SK-N-SH (cell line): ENCODE measurements at regions not wholly inside any gene's neighbourhood (a gene's known extent, or its start where the extent isn't known, plus 50 kb on each side); places are given as distances from the start of the nearest gene placed in this dataset.

Experiments
- CTCF ChIA-PET: fragments of 300-600, 350-600 bp; formaldehyde crosslinking; extraction: SDS; loops from one replicate; lab custom pipeline; 2021; lab: Yijun Ruan, JAX
- POLR2A ChIA-PET: fragments of 350-600 bp; sonication (Branson Sonifier 250); formaldehyde crosslinking; extraction: SDS; loops from one replicate; lab custom pipeline; 2020; ENCODE audit warnings: antibody characterized with exemption, inconsistent platforms; lab: Yijun Ruan, JAX
- DNase-seq: peaks from one replicate; pipeline ENCODE4 v3.0.0; 2012
- H2AFZ ChIP-seq: fragments of 200-600 bp; sonication (generic); 2 replicates; pipeline ENCODE4 v1.8.1; 2016; ENCODE audit warnings: antibody characterized with exemption, mild to moderate bottlenecking, low read depth
- H3F3A ChIP-seq: fragments of 200-600 bp; sonication (generic); replicated peaks from 2 replicates; pipeline ENCODE3; 2016; ENCODE audit warnings: antibody characterized with exemption, mild to moderate bottlenecking; ENCODE audit not compliant: insufficient read depth
- H3K27ac ChIP-seq, 2 experiments: fragments of 200-500 bp in 1 of 2; fragments of 200-600 bp in 1 of 2; sonication (Bioruptor generic) in 1 of 2; sonication (generic), shearing (Covaris generic) in 1 of 2; 2 replicates each; pipeline versions ENCODE4 v1.5.1 to v1.6.1; 2014 to 2016; ENCODE audit warnings: low read depth in 2 of 2, inconsistent platforms in 1 of 2, low read length in 1 of 2, mild to moderate bottlenecking in 1 of 2, mixed read lengths in 1 of 2
- H3K27me3 ChIP-seq: fragments of 200-600 bp; sonication (generic), shearing (Covaris generic); 2 replicates; pipeline ENCODE4 v1.6.1; 2016; ENCODE audit warnings: mixed run types; ENCODE audit not compliant: insufficient read depth
- H3K36me3 ChIP-seq, 2 experiments: fragments of 200-500 bp in 1 of 2; fragments of 200-600 bp in 1 of 2; sonication (Bioruptor generic) in 1 of 2; sonication (generic) in 1 of 2; replicated peaks in 1 of 2; 2 replicates each; pipeline versions ENCODE3 to v1.5.1; 2014 to 2016; ENCODE audit warnings: low read length in 1 of 2, mild to moderate bottlenecking in 1 of 2; ENCODE audit not compliant: insufficient read depth in 2 of 2, control insufficient read depth in 1 of 2
- H3K4me1 ChIP-seq, 2 experiments: fragments of 200-500 bp in 1 of 2; fragments of 200-600 bp in 1 of 2; sonication (Bioruptor generic) in 1 of 2; sonication (generic), shearing (Covaris generic) in 1 of 2; 2 replicates each; pipeline versions ENCODE4 v1.5.1 to v1.6.1; 2014 to 2016; ENCODE audit warnings: low read depth in 1 of 2, low read length in 1 of 2, mixed run types in 1 of 2; ENCODE audit not compliant: insufficient read depth in 2 of 2, control insufficient read depth in 1 of 2
- H3K4me2 ChIP-seq: fragments of 200-600 bp; sonication (generic), shearing (Covaris generic); 2 replicates; pipeline ENCODE4 v1.6.1; 2017; ENCODE audit warnings: mixed run types
- H3K4me3 ChIP-seq, 2 experiments: fragments of 200-500 bp in 1 of 2; fragments of 200-600 bp in 1 of 2; sonication (Bioruptor generic) in 1 of 2; sonication (generic), shearing (Covaris generic) in 1 of 2; 2 replicates each; pipeline versions ENCODE4 v1.5.1 to v1.8.1; 2014 to 2016; ENCODE audit warnings: low read depth in 2 of 2, inconsistent platforms in 1 of 2, low read length in 1 of 2, mild to moderate bottlenecking in 1 of 2, mixed read lengths in 1 of 2, moderate library complexity in 1 of 2
- H3K79me2 ChIP-seq: fragments of 200-600 bp; sonication (generic); 2 replicates; pipeline ENCODE4 v1.8.1; 2017; ENCODE audit warnings: mild to moderate bottlenecking; ENCODE audit not compliant: insufficient read depth
- H3K9ac ChIP-seq: fragments of 200-600 bp; sonication (generic); 2 replicates; pipeline ENCODE4 v1.6.1; 2017; ENCODE audit warnings: mixed run types
- H3K9me2 ChIP-seq: fragments of 200-600 bp; sonication (generic); 2 replicates; pipeline ENCODE4 v1.6.1; 2017; ENCODE audit warnings: mixed run types
- H3K9me3 ChIP-seq: fragments of 200-600 bp; sonication (generic); 2 replicates; pipeline ENCODE4 v1.6.1; 2017; ENCODE audit warnings: mixed run types, mild to moderate bottlenecking, moderate library complexity
- H4K20me1 ChIP-seq: fragments of 200-600 bp; sonication (generic); 2 replicates; pipeline ENCODE4 v1.6.1; 2017; ENCODE audit warnings: mild to moderate bottlenecking, mixed run types; ENCODE audit not compliant: insufficient read depth
- ELF1 ChIP-seq: IDR thresholded peaks from 2 replicates; pipeline ENCODE4 v1.4.0; 2012
- EP300 ChIP-seq, 2 experiments: IDR thresholded peaks; 2 replicates each; pipeline versions ENCODE4 v1.4.0 to v1.6.1; 2012; ENCODE audit warnings: borderline replicate concordance in 1 of 2, low read depth in 1 of 2, low read length in 1 of 2
- EZH2phosphoT487 ChIP-seq: fragments of 200-600 bp; sonication (generic); IDR thresholded peaks from 2 replicates; pipeline ENCODE4 v1.6.1; 2017; ENCODE audit warnings: low read depth, mixed run types, mild to moderate bottlenecking, antibody characterized with exemption, moderate library complexity, borderline replicate concordance
- GATA2 ChIP-seq: sonication (generic); formaldehyde crosslinking; IDR thresholded peaks from 2 replicates; pipeline ENCODE4 v1.5.0; 2020; ENCODE audit warnings: mild to moderate bottlenecking, missing genetic modification reagents
- NRF1 ChIP-seq: IDR thresholded peaks from 2 replicates; pipeline ENCODE4 v1.6.1; 2012; ENCODE audit warnings: low read depth, mild to moderate bottlenecking, low read length
- POLR2AphosphoS5 ChIP-seq: IDR thresholded peaks from 2 replicates; pipeline ENCODE4 v1.6.1; 2012; ENCODE audit warnings: low read depth, low read length
- RAD21 ChIP-seq: IDR thresholded peaks from 2 replicates; pipeline ENCODE4 v1.6.1; 2012; ENCODE audit warnings: mild to moderate bottlenecking, low read length
- RCOR1 ChIP-seq: fragments of 150-350 bp; IDR thresholded peaks from 2 replicates; pipeline ENCODE4 v1.6.1; 2017; ENCODE audit warnings: antibody characterized with exemption, low read length
- RFX5 ChIP-seq: IDR thresholded peaks from 2 replicates; pipeline ENCODE4 v1.6.1; 2012; ENCODE audit warnings: mild to moderate bottlenecking, improper control_type of control experiment, low read length
- TEAD4 ChIP-seq: IDR thresholded peaks from 2 replicates; pipeline ENCODE4 v1.4.0; 2012; ENCODE audit warnings: mild to moderate bottlenecking, borderline replicate concordance; ENCODE audit not compliant: insufficient read depth
- WGBS: methylation state at CpG from one replicate; pipeline ENCODE4 v1.1.6; 2017; ENCODE audit warnings: low lambda C conversion rate; 5-methylcytosine and 5-hydroxymethylcytosine counted together
- TF ChIP-seq, protein P1 (sequence below): fragments of 150-350 bp; IDR thresholded peaks from 2 replicates; pipeline ENCODE4 v1.6.1; 2017; ENCODE audit warnings: antibody characterized with exemption, low read length, low read depth, borderline replicate concordance
- TF ChIP-seq, protein P2 (sequence below): IDR thresholded peaks from 2 replicates; pipeline ENCODE4 v1.4.0; 2012; ENCODE audit warnings: low read depth, borderline replicate concordance
- TF ChIP-seq, protein P3 (sequence below): fragments of 200-600 bp; sonication (generic); IDR thresholded peaks from 2 replicates; pipeline ENCODE4 v1.6.1; 2017; ENCODE audit warnings: antibody characterized with exemption, mild to moderate bottlenecking, moderate library complexity

DNA sequence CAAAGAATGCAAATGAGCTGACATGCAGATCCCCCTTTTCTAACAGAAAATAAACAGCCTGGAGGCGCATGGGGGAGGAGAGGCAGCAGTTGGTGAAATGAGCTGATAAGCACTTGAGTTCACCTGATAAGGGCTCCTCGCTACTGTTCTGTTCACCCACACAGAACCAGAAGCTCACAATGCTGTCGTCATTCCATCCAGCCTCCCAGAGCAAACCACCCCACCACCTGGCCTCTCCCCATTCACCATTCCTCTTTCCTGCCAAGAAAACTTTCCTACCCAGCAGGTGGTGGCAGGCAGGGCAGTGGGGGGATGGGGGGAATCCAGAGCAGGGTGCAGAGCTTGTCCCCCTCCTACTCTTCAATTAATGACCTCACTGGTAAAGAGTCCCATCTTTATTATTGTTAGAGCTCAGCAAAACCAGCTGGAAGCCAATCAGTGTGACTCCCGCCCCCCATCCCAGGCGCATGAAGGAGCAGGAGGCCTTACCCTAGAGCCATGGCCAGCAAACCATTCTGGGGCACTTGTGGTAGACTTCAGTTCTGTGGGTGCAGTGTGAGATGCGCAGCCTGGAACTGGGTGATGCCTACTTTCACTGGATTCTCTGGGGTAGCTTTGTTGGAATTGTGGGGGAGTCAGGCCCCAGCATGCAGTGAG is 350.3 kb downstream of the ZIC3 start (continued):
- no peak for TF ChIP-seq RFX5
- no peak for TF ChIP-seq EP300 (IDR thresholded peaks at IDR 0.05; ENCODE audit: borderline replicate concordance in 1 of 2, low read depth in 1 of 2, low read length in 1 of 2)
- no peak for TF ChIP-seq RCOR1
- TF ChIP-seq, protein P1, sequence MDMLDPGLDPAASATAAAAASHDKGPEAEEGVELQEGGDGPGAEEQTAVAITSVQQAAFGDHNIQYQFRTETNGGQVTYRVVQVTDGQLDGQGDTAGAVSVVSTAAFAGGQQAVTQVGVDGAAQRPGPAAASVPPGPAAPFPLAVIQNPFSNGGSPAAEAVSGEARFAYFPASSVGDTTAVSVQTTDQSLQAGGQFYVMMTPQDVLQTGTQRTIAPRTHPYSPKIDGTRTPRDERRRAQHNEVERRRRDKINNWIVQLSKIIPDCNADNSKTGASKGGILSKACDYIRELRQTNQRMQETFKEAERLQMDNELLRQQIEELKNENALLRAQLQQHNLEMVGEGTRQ = no peak
- TF ChIP-seq POLR2AphosphoS5 = no peak

DNA sequence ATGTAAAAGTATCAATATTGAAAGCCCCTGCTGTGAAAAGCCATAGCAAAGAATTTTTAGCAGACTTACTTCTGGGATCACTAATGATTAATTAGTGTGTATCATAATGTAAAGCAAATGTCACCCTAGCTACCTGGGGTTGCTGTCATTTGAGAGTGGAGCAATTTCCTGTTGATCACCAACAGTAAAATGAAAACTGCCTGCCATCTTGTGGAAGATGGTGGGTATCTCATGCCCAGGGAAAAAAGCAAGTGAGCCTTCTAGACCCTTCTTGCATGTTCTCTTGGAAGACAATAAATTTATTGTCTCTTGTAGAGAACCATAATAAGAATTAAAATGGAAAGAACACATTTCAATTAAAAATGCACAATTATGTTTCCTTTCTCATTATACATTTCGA is 360.2 kb downstream of the ZIC3 start:
- Histone ChIP-seq H3K4me2 (no peak overlapping the region), H3K9me2 (no peaks in the 10 kb centered on the region), H3K79me2 (no peaks in the 10 kb centered on the region), H3F3A (no peaks in the 10 kb centered on the region), H3K9me3 (no peaks in the 10 kb centered on the region), H3K27ac (no peak overlapping the region), H3K4me3 (no peak overlapping the region; a peak in 1 of 4 replicates), H2AFZ (no peak overlapping the region), H3K36me3 (no peaks in the 10 kb centered on the region), H3K4me1 (no peaks in the 10 kb centered on the region), H3K9ac (no peak overlapping the region), H3K27me3 (no peaks in the 10 kb centered on the region), H4K20me1 (no peaks in the 10 kb centered on the region)
- ChIA-PET POLR2A (no interaction called here), CTCF (no interaction called here)
- peak; percentile 3 for DNase-seq
- 0% methylated on average over 1 of the region's 1 CpG for WGBS
- TF ChIP-seq, protein P2, sequence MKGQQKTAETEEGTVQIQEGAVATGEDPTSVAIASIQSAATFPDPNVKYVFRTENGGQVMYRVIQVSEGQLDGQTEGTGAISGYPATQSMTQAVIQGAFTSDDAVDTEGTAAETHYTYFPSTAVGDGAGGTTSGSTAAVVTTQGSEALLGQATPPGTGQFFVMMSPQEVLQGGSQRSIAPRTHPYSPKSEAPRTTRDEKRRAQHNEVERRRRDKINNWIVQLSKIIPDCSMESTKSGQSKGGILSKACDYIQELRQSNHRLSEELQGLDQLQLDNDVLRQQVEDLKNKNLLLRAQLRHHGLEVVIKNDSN = no peak
- no peak for TF ChIP-seq GATA2
- no peak for TF ChIP-seq NRF1
- TF ChIP-seq ELF1 = no peak
- TF ChIP-seq RAD21 = peak; percentile 45; the same call in 1 of the 2 replicates
- no peak for TF ChIP-seq EZH2phosphoT487
- no peak for TF ChIP-seq TEAD4
- TF ChIP-seq, protein P3, sequence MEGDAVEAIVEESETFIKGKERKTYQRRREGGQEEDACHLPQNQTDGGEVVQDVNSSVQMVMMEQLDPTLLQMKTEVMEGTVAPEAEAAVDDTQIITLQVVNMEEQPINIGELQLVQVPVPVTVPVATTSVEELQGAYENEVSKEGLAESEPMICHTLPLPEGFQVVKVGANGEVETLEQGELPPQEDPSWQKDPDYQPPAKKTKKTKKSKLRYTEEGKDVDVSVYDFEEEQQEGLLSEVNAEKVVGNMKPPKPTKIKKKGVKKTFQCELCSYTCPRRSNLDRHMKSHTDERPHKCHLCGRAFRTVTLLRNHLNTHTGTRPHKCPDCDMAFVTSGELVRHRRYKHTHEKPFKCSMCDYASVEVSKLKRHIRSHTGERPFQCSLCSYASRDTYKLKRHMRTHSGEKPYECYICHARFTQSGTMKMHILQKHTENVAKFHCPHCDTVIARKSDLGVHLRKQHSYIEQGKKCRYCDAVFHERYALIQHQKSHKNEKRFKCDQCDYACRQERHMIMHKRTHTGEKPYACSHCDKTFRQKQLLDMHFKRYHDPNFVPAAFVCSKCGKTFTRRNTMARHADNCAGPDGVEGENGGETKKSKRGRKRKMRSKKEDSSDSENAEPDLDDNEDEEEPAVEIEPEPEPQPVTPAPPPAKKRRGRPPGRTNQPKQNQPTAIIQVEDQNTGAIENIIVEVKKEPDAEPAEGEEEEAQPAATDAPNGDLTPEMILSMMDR = peak; percentile 40
